ENCODE measurements at regions not wholly inside any gene's neighbourhood (a gene's known extent, or its start where the extent isn't known, plus 50 kb on each side); places are given as distances from the start of the nearest gene placed in this dataset.
"Not testable (repeated sequence)": the region's sequence is repeated elsewhere in the genome, so short reads cannot be mapped to it uniquely, and the experiment has no call there.

GRCh38 chr2:120539937-120540718 lies 194.2 kb downstream of the INHBB start:
- no peak for DNase-seq

GRCh38 chr2:120540719-120541552 lies 194.7 kb upstream of the GLI2 start:
- no peak for DNase-seq

- no peak for DNase-seq
Measured at GRCh38 chr2:120541553-120541932, 194.1 kb upstream of the GLI2 start.

- DNase-seq = no peak
Measured at GRCh38 chr2:120541972-120542670, 193.5 kb upstream of the GLI2 start.

- no peak for DNase-seq
Measured at GRCh38 chr2:120542911-120543527, 192.6 kb upstream of the GLI2 start.

GRCh38 chr2:120543899-120544298 lies 191.8 kb upstream of the GLI2 start:
- DNase-seq = no peak

- no peak for DNase-seq
Measured at GRCh38 chr2:120544522-120544921, 191.1 kb upstream of the GLI2 start.

- not testable (repeated sequence) for DNase-seq
Measured at GRCh38 chr2:120545007-120545406, 190.7 kb upstream of the GLI2 start.

GRCh38 chr2:120545521-120546047 lies 190.1 kb upstream of the GLI2 start:
- DNase-seq = no peak

GRCh38 chr2:120546048-120546864 lies 189.4 kb upstream of the GLI2 start:
- DNase-seq = no peak

- DNase-seq = no peak
Measured at GRCh38 chr2:120546865-120547390, 188.7 kb upstream of the GLI2 start.

GRCh38 chr2:120547662-120548061 lies 188.0 kb upstream of the GLI2 start:
- no peak for DNase-seq

- no peak for DNase-seq
Measured at GRCh38 chr2:120548627-120549608, 186.8 kb upstream of the GLI2 start.

- DNase-seq = no peak
Measured at GRCh38 chr2:120549841-120550240, 185.8 kb upstream of the GLI2 start.

- no peak for DNase-seq
Measured at GRCh38 chr2:120550282-120550681, 185.4 kb upstream of the GLI2 start.

- no peak for DNase-seq
Measured at GRCh38 chr2:120550893-120551446, 184.7 kb upstream of the GLI2 start.

- DNase-seq = no peak
Measured at GRCh38 chr2:120551522-120551921, 184.1 kb upstream of the GLI2 start.

GRCh38 chr2:120552079-120552478 lies 183.6 kb upstream of the GLI2 start:
- DNase-seq = no peak

GRCh38 chr2:120552800-120553481 lies 182.7 kb upstream of the GLI2 start:
- no peak for DNase-seq
